GM21737 (cell line): ENCODE measurements at regions not wholly inside any gene's neighbourhood (a gene's known extent, or its start where the extent isn't known, plus 50 kb on each side); places are given as distances from the start of the nearest gene placed in this dataset.

Experiments used
- ATAC-seq: cut with Tn5 transposase; IDR thresholded peaks from one replicate; pipeline ENCODE4 v1.9.1; 2021; ENCODE audit warnings: mild to moderate bottlenecking, moderate library complexity; ENCODE audit not compliant: unreplicated experiment

DNA sequence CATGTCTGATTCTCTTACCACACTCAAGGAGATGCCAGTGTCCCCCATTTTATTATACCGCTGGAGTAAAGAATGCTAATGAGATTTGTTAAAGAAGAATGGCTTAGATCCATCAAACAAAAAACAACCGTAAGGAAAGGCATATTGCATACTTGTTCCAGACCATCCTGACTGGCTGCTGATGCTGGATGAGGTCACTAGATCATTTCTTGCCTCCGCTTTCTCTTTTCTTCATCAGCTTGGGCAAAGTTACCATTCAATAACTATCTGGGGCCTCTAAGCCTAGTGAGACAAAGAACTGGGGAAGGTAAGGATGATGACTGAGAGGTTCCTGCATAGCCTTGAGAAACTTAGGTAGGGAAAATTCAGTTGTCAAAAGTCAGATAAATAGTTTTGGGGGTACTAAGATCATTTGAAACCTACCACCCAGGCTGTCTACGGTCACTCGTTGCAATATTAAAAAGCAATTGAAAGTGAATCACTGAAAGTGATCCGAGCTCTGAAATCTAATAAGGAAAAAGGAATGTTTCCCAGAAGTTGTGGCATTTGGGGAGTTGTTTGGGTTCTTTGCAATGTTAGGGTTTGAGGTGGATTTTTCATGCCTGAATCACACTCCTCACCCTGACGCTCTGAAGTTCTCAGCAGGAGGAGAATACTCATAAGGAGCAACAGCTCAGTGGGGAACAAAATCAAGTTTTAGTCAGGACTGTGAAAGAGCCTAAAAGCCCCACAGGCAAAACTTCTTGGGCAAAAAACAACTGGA is 176.8 kb downstream of the HHIPL2 start:
- ATAC-seq = no peak

DNA sequence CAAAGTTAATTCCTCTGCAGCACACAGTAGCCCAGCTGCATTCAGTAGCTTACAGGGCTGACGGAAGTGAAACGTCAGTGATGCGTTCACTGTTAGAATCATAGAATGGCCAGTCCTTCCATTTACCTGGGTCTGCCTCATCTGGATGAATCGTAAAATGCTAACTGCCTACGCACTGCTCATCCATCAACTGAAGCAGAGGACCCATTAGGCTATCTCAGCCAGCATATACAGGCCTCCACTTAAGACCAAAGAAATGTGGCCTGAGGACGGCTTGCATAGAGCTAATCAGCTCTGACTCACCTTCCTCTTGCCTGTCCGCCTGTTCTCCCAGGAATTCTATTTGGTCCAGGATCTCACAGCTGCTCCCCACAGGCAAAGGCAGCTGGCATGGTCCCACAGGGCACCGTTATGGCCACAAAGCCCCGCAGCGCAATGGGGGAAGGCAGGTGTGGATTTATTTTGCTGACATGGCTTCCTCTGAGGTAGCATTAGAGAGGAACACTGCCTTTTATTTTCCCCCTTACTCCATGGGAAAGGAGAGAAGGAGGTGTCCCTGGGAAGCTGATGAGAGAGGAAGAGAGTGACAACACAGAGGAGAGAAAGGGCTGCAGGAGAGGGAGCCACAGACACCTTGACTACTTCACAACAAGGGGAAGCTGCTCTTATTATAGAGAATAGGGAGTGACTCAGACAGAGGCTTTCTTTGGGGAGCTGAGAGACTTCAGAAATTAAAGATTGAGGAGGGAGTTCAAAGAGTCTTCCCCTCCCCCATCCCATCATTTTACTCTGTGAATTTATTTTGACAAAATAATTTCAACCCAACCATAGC is 177.6 kb downstream of the HHIPL2 start:
- ATAC-seq = no peak

DNA sequence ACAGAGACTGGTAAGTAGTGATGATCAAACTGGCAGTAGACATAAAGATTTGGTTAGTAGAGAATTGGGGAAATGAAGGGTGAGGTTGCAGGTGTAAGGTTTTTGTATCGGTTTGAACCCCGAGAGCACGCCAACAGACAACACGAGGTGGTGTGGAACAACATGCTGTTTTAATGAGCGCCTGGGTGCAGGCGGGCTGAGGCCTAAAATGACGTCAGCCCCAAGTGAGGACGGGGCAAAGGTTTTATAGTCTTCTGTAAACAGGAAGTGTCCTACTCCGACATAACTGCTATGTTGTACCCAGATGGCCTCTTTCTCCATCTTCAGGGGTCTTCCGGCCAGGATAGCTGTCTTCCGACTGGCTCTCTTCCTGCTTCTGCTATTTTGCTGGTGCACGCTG is 178.8 kb downstream of the HHIPL2 start:
- ATAC-seq = no peak

DNA sequence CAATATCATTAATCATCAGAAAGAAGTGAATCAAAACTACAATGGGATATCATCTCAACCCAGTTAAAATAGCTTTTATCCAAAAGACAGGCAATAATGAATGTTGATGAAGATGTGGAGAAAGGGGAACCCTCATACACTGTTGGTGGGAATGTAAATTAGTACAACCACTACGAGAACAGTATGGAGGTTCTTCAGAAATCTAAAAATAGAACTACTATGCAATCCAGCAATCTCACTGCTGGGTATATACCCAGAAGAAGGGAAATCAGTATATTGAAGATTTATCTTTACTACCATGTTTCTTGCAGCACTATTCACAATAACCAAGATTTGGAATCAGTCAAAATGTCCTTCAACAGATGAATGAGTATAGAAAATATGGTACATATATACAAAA is 189.8 kb downstream of the HHIPL2 start:
- no peak for ATAC-seq

DNA sequence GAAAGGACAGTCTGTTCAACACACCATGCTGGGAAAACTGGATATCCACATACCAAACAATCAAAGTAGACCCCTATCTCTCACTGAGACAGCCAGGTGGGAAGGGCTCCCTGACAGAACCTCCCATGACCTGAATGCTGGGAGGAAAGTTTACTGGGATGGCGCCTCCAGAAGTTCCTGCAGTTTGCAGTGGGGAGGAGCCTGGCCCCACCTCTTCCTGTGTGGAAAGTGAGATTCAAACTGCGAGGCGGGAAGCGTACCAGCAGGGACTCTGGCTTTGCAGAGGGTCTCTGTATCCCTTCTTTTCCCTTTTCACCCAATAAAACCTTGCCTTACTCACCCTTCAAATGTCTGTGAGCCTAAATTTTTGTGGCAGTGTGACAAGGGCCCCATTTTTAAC is 190.7 kb downstream of the HHIPL2 start:
- no peak for ATAC-seq

DNA sequence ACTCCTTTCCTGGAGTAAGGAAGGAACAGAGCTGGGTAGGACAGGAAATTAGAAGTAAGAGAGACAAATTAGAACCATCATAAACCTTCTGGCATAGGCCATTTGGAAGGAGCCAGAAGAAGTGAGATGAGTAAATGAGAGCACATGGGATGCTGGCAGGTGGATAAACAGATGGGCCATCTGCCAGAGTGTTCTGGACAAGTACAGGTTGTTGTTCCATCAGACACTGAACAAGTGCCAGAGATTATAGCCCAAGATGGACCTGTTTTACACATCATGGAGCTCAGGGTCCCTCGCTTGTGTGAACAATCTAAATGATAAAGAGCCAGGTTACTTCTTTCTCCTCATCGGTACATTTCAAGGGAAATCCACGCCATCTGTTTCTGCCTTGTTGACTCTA is 200.3 kb downstream of the HHIPL2 start:
- no peak for ATAC-seq

DNA sequence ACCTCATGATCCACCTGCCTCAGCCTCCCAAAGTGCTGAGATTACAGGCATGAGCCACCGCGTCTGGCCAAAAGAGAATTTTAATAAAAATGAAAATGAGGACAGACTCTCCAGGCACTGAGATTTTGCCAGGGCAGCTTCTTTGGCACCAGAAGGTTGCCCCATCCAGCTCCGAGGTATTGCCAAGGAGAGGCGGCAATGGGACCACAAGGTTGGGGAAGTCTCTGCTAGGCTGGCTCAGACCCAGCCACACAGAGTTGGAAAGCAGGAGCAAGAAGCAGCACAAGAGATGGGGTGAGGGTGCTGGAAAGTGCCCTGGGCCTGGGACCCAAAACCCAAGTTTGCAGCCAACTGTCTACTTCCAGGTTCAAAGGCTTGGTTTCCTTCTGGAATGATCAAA is 200.9 kb downstream of the HHIPL2 start:
- ATAC-seq = no peak

DNA sequence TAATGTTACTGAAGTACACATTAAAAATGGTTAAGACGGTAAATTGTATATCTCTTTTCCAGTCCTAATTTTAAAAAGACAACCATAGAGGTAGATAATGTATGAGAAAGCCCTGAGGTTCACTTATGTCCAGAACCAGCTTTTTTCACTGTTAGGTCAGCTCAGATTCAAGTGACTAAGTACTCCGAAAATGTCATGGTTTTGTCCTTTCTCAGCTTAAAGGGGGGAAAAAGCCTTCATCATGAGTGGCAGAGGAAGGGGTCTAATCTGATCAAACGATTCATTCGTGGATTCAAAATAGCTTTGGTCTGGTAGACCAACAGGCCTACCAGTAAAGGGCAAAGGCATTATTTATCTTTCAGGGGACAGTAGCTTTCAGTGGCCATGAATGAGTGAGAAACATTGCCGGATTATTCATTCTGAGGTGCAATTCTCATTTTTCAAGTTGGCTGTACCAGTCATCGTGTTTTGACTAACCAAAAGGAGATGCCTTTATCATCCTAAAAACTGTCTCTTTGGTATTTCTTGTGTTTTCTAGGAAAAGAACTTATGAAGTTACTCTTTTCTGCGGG is 208.4 kb downstream of the HHIPL2 start:
- no peak for ATAC-seq

DNA sequence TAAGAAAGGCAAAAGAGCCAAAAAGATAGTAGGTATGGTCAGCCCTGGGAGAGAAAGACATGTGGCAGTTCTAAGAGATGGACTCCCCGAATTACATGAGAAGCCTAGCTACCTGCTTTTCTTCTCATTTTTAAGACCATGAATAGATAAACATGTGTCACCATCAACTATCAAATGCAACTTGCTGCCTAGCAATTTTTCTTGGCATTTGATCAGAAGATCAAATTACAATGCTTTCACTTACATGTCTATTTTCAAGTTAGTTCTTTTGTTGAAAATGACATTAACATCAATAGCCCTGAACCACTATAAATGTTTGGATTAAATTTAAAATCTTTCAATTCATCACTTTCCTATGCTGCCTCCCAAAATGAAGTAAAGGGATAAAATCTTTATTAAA is 212.3 kb downstream of the HHIPL2 start:
- ATAC-seq = no peak

DNA sequence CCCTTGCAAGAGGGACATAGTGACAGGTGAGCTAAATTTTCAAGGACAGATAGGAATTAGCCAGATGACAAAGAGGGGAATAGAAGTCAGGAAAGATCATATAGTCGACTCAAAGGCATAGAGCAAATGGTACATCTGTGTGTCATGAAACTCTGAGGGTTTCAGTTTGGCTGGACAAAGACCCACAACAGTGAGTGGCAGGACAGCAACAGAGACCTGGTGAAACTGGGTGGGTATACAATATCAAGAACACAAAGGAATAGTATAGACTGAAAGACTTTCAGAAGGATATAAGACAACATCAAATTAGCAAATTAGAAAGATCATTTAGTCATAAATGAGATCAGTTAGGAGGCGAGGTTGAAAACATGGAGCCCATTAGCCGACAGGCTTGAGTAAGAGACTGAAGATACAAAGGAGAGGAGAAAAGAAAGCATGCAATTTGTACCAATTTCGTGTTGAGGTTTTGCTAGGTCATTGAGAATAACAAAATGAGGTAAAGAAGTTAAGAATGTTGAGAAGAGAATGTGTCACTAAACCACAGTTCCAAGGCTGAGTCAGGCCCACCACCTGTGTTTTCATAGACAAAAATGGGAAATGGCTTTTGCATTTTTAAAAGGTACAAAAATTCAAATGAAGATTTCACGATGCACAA is 213.8 kb downstream of the HHIPL2 start:
- no peak for ATAC-seq

DNA sequence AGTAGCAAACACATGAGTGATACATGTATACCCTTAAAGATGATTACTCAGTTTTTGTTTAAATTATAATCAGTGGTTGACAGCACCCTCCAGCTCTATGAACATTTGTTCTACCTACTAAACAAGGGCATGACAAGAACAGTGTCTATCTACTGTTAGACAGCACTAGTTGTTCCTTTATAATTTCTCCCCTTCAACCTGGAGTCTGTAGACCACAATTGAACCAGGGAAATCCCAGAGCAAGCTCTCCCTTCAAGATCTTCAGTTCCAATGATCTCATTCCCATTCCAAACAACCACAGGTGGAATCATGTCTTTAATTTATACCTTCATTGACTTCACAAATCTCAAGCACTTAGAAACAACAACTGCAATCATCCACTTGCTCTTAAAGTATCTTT is 216.1 kb downstream of the HHIPL2 start:
- no peak for ATAC-seq

DNA sequence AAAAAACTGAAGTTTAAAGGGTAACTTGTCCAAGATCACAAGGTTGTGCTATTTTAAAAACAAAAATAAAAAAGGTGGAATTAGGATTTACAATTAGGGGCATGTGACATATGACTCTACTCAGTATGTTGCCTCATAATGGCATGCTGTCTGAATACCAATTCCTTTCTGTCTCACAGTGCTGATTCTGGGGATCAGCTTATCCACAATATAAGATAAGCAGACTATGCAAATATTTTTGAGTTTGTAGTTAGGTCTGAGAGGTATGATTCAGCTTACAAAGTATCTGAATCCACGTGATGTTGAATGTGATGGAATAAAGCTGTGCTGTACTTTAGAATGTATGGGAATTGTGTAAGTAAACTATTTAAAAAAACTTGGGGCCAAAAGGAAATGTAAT is 216.6 kb downstream of the HHIPL2 start:
- no peak for ATAC-seq

DNA sequence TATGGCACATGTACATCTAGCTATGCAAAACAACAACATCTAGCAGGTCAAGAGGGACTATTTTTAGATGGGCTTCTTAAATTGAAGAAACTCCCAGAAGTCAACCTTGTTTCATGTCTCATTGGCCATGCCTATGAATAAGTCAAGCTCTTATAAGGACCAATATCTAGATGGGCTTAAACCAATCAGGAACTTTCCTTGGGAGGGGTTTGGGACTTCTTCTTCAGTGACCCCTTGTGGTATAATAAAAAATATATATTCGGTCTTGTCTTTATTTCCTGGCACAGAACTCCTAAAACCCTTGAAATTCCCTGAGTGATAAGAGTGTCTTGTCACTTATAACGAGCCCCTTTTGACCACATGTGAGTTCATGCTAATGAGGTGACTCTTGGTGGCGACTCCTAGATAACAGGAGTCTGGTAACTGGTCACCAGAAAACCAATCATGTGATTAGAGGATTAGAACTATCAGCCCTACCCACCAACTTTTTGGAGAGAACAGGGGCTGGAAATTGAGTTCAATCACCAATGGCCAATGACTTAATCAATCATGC is 218.3 kb downstream of the HHIPL2 start:
- no peak for ATAC-seq

DNA sequence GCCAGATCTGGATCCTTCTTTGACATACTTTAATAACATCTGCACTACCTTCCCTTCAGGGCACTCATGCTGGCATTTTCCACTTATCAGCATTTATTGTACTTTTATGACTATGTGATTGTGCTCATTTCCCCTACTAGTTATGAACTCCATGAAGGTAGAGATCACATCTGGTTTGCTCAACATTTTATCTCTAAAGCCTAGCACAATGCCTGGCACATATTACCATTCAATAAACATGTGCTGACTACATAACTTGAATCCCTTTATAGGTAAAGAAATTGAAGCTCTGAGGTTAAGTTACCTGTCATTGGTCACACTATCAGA is 221.2 kb downstream of the HHIPL2 start:
- no peak for ATAC-seq

DNA sequence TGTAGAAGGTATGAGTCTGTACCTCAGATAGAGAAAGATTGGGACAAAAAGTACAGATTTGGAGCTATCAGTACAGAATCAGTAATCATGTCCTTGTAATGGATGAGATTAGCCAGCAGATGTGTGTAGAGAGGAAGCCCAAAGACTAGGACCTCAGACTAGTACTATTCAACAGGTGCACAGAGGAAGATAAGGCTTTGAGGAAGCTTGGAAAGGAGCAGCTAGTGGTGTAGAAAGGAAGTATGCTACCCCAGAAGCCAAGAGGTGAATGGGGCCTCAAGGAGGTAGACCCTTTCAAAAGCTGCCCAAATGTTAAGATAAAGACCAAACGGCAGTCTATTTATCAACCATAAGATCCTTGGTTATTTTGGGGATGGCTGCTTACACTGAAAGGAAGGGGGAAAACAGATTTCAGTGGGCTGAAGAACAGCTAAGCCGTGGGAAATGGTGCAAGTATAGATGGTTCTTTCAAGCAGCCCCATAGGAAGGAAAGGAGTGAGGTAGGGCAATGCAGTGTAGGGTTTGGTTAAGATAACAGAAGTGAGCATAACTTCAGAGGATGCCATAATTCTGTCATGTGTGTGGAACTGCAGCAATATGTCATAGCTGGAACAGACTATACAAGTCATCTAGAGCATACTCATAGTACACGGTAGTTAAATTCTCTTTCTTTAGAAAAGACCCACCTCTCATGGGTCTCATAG is 221.7 kb downstream of the HHIPL2 start:
- ATAC-seq = no peak

DNA sequence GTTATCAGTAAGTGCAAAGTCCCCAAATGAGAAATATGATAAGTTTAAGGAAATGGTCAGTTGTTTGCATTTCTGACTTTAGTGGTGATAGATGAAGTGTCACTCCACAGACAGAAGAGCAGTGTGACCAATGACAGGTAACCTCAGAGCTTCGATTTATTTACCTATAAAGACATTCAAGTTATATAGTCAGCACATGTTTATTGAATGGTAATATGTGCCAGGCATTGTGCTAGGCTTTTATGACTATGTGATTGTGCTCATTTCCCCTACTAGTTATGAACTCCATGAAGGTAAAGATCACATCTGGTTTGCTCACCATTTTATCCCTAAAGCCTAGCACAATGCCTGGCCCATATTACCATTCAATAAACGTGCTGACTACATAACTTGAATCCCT is 222.4 kb downstream of the HHIPL2 start:
- ATAC-seq = no peak

DNA sequence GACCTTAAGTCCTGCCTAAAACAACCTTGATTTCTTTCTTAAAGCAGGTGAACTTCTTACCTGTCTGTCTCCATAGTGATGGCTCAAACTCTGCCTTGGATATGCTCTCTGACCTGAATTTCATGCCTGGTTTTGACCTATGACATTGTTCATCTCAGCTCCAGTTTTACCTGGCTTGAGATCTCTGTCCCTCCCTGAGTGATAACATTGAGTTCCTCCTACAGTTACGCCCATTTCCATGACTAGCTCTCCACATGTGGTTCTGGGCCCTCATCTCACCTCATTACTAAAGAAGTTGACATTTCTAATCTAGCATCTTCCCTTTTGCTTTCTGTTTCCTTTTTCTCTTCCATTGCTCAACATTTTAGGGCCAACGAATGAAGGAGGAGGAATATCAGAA is 233.1 kb downstream of the HHIPL2 start:
- no peak for ATAC-seq

DNA sequence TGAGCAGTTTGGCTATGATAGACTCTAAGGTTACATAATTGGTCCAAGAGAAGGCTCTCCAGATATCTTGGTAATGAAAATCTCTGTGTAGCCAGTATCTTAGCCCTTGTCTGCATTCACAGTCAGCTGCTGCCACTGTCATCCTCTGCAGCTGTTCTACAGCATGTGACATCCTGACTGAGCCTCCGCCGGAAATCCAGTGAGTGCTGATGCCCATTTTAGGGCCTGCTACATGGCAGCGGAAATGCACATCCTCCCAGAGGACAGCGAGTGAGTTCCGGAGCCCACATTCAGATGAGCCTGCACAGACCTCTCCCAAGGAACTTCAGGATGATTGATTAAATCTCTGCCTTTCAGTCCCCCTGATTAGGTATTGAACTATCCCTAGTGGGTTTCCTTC is 237.1 kb downstream of the HHIPL2 start:
- ATAC-seq = no peak

DNA sequence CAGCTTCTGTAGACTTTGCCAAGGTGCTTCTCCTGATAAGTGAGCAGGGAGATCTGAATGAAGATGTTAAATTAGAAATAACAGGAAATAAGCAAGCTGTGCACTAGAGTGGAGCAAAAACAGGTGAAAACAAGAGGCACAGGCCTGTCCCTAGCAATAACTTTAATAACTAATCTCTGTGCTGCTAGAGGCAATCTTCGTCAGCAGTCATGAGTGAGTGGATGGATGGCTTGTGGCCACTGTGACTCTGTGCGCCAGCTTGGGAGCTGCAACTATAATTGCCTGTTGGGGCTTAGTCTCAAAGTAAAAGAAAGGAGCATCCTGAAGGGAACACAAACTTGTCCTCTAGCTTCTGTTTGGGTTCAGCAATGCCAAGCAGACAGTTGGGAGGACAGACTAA is 240.3 kb downstream of the HHIPL2 start:
- no peak for ATAC-seq

DNA sequence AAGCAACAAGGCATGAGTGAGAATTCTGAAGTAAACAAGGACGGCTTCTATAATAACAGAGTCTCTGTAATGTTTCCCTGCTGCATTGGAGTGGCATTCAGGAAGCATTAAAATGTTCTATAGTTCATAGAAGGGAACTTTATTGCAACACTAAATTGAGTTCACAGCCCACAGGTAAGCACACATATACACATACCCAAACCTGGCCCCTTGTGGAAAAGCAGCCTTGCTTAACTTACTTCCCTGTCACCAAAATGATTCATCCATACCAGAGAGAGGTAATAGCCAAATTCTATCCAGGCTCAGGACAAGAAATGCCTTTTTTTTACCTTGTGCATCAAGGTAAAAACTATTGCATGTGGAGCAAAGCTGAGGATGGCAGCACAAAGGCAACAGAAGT is 241.4 kb downstream of the HHIPL2 start:
- no peak for ATAC-seq

DNA sequence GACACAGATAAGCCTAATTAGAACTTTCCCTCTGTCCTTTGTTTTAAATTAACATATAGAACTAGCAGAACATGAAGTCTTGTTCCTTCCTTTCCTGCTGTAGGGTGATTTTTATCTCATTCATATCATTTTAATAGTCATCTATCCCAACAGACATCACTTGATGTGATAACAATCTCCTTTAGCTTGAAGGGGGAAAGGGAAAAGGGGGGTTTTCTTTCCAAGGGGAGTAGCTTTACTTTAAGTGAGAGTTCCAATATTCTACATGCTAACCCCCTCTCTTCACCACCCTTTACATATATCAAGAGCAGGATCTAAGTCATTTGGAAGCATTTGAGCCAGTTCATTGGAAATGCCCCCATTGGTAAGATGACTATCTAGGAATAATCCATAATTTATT is 241.9 kb downstream of the HHIPL2 start:
- no peak for ATAC-seq
